IPS-20b (cell line): ENCODE measurements at regions not wholly inside any gene's neighbourhood (a gene's known extent, or its start where the extent isn't known, plus 50 kb on each side); places are given as distances from the start of the nearest gene placed in this dataset.

ENCODE experiments used
- H3K27ac ChIP-seq: one replicate; pipeline ENCODE4 v1.5.1; 2013; ENCODE audit warnings: low read length
- H3K27me3 ChIP-seq: 2 replicates; pipeline ENCODE4 v1.6.1; 2013; ENCODE audit warnings: mild to moderate bottlenecking, low read length, inconsistent platforms; ENCODE audit not compliant: insufficient read depth
- H3K36me3 ChIP-seq: 2 replicates; pipeline ENCODE4 v1.6.1; 2013; ENCODE audit warnings: low read depth, mild to moderate bottlenecking, inconsistent platforms, low read length, moderate library complexity; ENCODE audit not compliant: insufficient read depth
- H3K4me1 ChIP-seq: 2 replicates; pipeline ENCODE4 v1.6.1; 2013; ENCODE audit warnings: mild to moderate bottlenecking, control low read depth, inconsistent platforms, low read length, moderate library complexity; ENCODE audit not compliant: insufficient read depth
- H3K4me3 ChIP-seq: 2 replicates; pipeline ENCODE4 v1.5.1; 2013; ENCODE audit warnings: mild to moderate bottlenecking, low read length, inconsistent platforms
- H3K9ac ChIP-seq: 2 replicates; pipeline ENCODE4 v1.6.1; 2013; ENCODE audit warnings: low read depth, mild to moderate bottlenecking, inconsistent platforms, low read length, moderate library complexity
- H3K9me3 ChIP-seq: 2 replicates; pipeline ENCODE4 v1.6.1; 2013; ENCODE audit warnings: mild to moderate bottlenecking, low read depth, low read length, inconsistent platforms; ENCODE audit not compliant: insufficient read depth

DNA sequence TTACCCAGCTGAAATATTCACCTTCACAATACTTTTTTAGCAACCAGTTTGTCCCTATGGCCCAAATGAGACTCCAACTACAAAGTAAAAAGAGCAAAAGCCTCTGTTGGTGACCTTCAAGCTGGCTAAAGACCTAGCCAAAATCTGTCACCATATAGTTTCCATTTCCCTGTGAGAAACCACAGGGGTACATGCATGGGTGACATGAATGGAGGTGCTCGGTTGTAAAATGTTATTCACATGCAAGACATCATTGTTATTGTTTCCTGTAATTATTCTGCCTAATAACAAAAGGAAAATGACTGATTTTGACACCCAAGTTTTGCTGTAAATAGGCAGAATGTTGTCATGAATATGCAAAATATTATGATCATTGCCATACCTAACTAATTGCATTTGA is 285.3 kb downstream of the ZNF608 start:
- H3K36me3 ChIP-seq: no peaks in the 10 kb centered on the region
- no peaks in the 10 kb centered on the region for H3K27me3 ChIP-seq
- no peak overlapping the region for H3K27ac ChIP-seq
- no peak overlapping the region for H3K4me3 ChIP-seq
- no peaks in the 10 kb centered on the region; the same call in 1 of the 2 replicates for H3K9me3 ChIP-seq
- no peaks in the 10 kb centered on the region; the same call in 1 of the 2 replicates for H3K4me1 ChIP-seq
- H3K9ac ChIP-seq: no peak overlapping the region

DNA sequence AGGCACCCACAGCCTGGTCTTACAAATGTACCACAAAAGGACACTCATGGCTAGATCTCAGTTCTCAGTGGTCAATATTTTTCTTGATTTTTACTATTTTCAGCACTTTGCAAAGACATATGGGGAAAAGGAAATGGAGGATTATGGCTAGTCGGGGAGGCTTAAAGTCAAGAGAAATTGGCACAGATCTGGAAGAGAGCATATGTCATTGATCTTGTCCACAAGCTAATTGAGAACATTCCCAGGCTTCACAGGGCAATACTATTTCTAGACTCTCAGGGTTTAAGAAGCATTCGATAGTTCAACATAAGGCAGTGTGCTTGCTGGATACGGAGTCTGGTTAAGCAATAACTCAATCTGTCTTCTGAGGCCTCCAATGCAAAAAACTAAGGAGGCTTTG is 285.8 kb downstream of the ZNF608 start:
- no peaks in the 10 kb centered on the region; the same call in 1 of the 2 replicates for H3K9me3 ChIP-seq
- no peaks in the 10 kb centered on the region for H3K27me3 ChIP-seq
- no peak overlapping the region for H3K27ac ChIP-seq
- H3K36me3 ChIP-seq: no peaks in the 10 kb centered on the region
- H3K4me3 ChIP-seq: no peak overlapping the region
- H3K4me1 ChIP-seq: no peaks in the 10 kb centered on the region; the same call in 1 of the 2 replicates
- no peak overlapping the region for H3K9ac ChIP-seq

DNA sequence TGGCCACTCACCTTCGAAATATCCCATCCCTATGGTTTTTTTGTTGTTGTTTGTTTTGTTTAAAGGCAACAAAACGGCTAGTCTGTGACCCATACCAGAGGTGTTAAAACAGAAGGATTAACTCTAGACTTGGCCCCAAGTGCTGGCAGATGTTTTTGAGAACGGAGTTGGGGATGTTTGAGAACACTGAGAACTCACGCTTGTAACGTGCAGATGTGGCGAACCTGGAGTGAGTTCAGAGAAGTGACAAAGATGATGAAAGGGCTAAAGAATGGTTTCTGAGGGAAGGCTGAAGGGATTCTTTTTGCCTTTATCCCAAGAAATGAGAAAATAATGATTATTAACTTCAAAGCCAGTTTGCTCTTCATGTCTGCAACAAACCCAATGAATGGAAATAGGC is 286.5 kb downstream of the ZNF608 start:
- no peaks in the 10 kb centered on the region; the same call in 1 of the 2 replicates for H3K9me3 ChIP-seq
- no peak overlapping the region for H3K9ac ChIP-seq
- H3K4me1 ChIP-seq: no peaks in the 10 kb centered on the region; the same call in 1 of the 2 replicates
- H3K36me3 ChIP-seq: no peaks in the 10 kb centered on the region
- no peak overlapping the region for H3K27ac ChIP-seq
- H3K27me3 ChIP-seq: no peaks in the 10 kb centered on the region
- no peak overlapping the region for H3K4me3 ChIP-seq

DNA sequence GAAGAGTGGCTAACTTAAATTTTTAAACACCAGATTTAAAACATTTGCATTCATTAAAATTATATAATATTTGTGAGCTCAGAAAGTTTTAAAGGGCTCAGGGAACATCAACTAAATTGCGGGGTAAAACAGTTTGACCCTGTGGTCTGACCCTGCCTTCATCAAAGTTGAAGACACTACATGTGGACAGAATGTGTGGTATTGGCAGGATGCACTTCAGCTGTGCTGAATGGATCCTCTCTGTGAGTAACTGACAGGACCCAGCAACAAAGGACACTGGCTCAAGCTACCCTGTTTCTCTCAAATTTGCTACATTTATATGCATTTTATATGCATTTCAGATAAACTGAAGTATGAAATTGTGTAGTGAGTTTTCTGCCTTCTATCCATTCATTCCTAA is 288.5 kb downstream of the ZNF608 start:
- Histone ChIP-seq H3K36me3 (no peaks in the 10 kb centered on the region), H3K27me3 (no peaks in the 10 kb centered on the region), H3K27ac (no peak overlapping the region), H3K9me3 (no peaks in the 10 kb centered on the region; the same call in 1 of the 2 replicates), H3K4me3 (no peak overlapping the region), H3K9ac (no peak overlapping the region), H3K4me1 (no peaks in the 10 kb centered on the region; the same call in 1 of the 2 replicates)

DNA sequence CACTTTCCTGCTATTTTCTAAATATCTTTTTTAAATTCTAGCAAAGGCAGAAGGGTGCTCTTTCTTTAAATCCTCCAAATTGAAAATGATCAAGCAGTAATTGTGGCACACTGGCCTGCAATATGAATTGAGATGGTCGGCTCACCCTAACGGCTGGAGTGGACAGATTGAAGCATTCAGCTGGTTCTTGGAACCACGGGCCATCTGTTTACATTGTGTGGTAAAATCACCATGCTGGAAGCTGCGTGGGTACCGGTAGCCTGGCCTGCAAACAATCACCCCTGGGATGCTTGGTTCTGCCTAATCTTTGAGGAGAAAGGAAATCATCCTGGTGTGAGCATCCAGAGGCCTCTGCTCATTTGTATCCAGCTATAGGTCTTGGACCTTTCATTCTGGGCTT is 289.3 kb downstream of the ZNF608 start:
- Histone ChIP-seq H3K4me1 (no peaks in the 10 kb centered on the region; the same call in 1 of the 2 replicates), H3K27ac (no peak overlapping the region), H3K9ac (no peak overlapping the region), H3K27me3 (no peaks in the 10 kb centered on the region), H3K4me3 (no peak overlapping the region), H3K9me3 (no peaks in the 10 kb centered on the region; the same call in 1 of the 2 replicates), H3K36me3 (no peaks in the 10 kb centered on the region)

DNA sequence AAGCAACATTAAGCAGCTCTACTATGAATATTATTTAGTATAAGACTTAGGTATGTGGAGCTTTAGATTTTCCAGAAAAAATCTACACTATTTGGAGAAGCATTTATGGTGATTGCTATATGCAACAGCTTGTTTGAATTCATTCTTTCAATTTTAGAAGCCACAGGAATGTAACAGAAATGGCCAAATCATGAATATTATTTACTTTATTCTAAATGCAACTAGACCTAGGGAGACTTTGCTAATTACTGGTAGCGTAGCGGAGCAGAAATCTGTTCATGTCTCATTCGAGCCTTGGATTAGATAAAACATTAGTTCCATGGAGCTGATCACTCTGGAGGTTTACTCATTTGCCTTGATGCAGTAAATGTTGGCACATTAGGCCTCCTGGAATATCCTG is 290.2 kb downstream of the ZNF608 start:
- H3K9me3 ChIP-seq: no peaks in the 10 kb centered on the region; the same call in 1 of the 2 replicates
- no peak overlapping the region for H3K9ac ChIP-seq
- H3K27me3 ChIP-seq: no peaks in the 10 kb centered on the region
- H3K4me3 ChIP-seq: no peak overlapping the region
- no peak overlapping the region for H3K27ac ChIP-seq
- no peaks in the 10 kb centered on the region for H3K36me3 ChIP-seq
- no peaks in the 10 kb centered on the region; the same call in 1 of the 2 replicates for H3K4me1 ChIP-seq

DNA sequence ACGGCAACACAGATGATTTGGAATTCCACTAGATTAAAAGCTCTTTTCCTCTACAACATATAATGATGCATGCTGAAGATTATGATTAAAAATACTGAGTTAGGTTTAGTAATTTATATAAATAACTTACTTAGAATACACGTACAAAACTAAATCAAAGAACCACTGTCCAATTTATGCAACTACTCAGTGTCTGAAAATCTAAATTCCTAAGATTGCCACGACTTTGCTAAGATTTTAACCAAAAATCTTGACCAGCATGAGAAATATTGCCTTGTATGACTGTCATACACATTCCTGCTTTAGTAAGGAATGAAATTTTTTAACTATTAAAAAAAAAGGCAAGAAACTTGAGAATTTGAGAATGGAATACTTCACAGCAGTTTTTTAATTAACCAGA is 292.4 kb downstream of the ZNF608 start:
- H3K9ac ChIP-seq: no peak overlapping the region
- no peaks in the 10 kb centered on the region; the same call in 1 of the 2 replicates for H3K4me1 ChIP-seq
- no peak overlapping the region for H3K27ac ChIP-seq

DNA sequence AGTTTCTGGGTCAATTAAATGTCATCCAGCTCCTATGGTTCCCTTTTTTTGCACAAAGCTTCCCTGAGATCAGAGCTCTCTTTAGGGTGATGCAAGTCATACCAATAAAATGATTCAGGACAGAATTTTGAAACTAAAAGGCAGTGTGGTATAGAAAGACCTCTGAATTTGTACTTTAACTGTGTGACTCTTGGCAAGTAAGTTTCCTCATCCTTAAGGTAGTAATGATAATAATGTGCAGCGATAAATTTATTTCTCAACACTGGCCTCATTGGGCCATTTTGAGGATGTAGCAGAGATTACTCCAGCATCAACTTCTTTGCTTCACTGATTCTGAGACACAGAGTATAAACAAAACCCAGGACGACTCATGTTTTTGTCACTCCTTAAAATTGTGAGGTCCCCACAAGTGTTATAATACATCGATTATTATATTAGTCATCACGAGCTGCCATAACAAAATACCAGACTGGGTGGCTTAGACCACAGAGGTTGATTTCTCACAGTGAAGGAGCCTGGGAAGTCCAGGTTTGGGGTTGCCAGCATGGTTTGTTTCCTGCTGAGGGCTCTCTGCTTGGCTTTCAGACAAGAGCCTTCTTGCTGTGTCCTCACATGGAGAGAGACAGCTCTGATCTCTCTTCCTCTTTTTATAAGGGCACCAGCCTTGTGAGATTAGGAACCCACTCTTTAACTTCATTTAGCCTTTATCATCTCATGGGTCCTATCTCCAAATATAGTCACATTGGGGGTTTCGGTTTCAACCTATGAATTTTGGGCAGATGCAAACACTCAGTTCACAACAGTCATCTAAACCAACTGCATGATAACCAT is 293.0 kb downstream of the ZNF608 start:
- H3K9me3 ChIP-seq: no peaks in the 10 kb centered on the region
- H3K4me1 ChIP-seq: no peaks in the 10 kb centered on the region; the same call in 1 of the 2 replicates
- H3K27ac ChIP-seq: no peak overlapping the region
- no peaks in the 10 kb centered on the region for H3K27me3 ChIP-seq
- H3K9ac ChIP-seq: no peak overlapping the region
- no peaks in the 10 kb centered on the region for H3K36me3 ChIP-seq
- no peak overlapping the region for H3K4me3 ChIP-seq

More for the DNA sequence above, 292.4 kb downstream of the ZNF608 start:
- no peaks in the 10 kb centered on the region for H3K36me3 ChIP-seq
- no peaks in the 10 kb centered on the region for H3K27me3 ChIP-seq
- H3K4me3 ChIP-seq: no peak overlapping the region
- H3K9me3 ChIP-seq: no peaks in the 10 kb centered on the region

DNA sequence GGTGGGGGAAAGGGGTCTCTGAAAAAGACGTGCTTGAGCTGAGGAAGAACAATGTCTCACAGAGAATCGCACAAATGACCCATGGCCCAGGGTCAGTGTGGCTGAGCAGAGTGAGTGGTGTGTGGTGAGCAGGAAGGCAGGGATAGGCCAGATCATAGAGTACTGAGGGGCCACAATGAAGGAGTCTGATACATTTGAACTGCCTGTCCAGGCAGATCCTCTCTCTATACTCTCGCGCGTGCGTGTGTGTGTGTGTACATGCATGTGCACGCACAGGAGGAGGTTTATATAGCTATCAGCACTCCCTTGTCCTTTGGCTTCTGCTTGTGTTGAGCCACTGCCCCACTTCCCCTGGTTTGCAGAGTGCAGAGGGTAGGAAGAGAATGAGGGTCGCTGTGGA is 294.0 kb downstream of the ZNF608 start:
- H3K27me3 ChIP-seq: no peaks in the 10 kb centered on the region
- no peak overlapping the region for H3K27ac ChIP-seq
- H3K9me3 ChIP-seq: no peaks in the 10 kb centered on the region
- H3K4me1 ChIP-seq: no peaks in the 10 kb centered on the region; the same call in 1 of the 2 replicates
- no peak overlapping the region for H3K4me3 ChIP-seq
- no peak overlapping the region for H3K9ac ChIP-seq
- no peaks in the 10 kb centered on the region for H3K36me3 ChIP-seq

DNA sequence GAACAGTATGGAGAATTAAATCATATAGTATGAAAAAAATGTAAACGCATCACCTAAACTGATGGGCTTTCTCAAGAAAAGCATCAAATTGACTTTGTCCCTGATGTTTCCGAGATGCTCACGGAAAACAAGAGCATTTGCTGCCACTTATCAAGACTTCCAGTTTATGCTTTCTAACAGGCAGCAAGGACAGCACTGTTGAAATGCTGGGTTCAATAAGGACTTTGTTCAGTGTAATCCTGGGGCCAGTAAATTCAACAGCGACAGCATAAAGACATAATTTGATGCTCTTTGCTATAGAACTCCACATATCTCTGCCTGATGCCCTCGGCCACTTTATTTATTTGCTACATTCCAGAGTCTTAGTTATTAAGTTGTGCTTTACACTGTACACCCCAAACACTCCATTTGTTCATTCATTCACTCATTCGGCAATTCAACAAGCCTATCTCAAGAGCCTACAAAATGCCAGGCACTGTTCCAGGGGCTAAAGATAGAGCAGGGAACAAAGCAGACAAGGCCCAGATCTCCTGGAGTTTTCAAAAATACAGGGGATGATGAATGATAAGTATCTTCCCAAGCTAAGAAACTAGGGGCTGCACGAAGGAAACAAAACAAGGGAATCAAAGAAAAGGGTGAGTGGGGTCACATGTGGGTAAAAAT is 294.6 kb downstream of the ZNF608 start:
- Histone ChIP-seq H3K36me3 (no peaks in the 10 kb centered on the region), H3K4me3 (no peak overlapping the region), H3K9me3 (no peaks in the 10 kb centered on the region), H3K4me1 (no peaks in the 10 kb centered on the region; the same call in 1 of the 2 replicates), H3K27ac (no peak overlapping the region), H3K9ac (no peak overlapping the region), H3K27me3 (no peaks in the 10 kb centered on the region)

DNA sequence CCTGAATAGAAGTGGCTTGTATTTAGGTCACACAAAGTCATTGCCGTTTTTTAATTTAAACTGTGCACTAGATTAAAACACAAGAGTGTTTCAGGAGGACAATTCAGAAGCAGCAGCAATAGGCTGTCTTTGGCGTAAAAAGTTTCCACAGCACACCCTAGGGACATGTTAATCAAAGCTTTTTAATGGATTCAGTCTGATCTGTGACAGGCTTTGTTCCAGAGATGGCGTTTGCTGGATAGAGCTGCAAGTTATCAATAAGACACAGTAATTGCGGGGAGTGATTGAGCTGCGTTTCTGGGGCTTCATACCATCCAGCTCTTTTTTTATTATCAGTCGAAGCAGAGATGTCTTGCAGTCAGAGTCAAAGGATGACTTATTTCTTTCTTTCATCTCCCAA is 300.3 kb downstream of the ZNF608 start:
- H3K27ac ChIP-seq: no peak overlapping the region
- no peaks in the 10 kb centered on the region for H3K4me1 ChIP-seq
- no peak overlapping the region for H3K9ac ChIP-seq
- H3K36me3 ChIP-seq: no peaks in the 10 kb centered on the region
- H3K4me3 ChIP-seq: no peak overlapping the region
- no peaks in the 10 kb centered on the region for H3K9me3 ChIP-seq
- H3K27me3 ChIP-seq: no peaks in the 10 kb centered on the region
